Stimulated activated CD8-positive, alpha-beta memory T cell treated with anti-CD3 and anti-CD28 coated beads, Interleukin-4, amount 100 ng/mL, for 48 hours (primary cell): ENCODE measurements at regions not wholly inside any gene's neighbourhood (a gene's known extent, or its start where the extent isn't known, plus 50 kb on each side); places are given as distances from the start of the nearest gene placed in this dataset.
"Not testable (repeated sequence)": the region's sequence is repeated elsewhere in the genome, so short reads cannot be mapped to it uniquely, and the experiment has no call there.

Experiments
- DNase-seq: peaks from one replicate; pipeline ENCODE4 v3.0.0-alpha.2; 2020

DNA sequence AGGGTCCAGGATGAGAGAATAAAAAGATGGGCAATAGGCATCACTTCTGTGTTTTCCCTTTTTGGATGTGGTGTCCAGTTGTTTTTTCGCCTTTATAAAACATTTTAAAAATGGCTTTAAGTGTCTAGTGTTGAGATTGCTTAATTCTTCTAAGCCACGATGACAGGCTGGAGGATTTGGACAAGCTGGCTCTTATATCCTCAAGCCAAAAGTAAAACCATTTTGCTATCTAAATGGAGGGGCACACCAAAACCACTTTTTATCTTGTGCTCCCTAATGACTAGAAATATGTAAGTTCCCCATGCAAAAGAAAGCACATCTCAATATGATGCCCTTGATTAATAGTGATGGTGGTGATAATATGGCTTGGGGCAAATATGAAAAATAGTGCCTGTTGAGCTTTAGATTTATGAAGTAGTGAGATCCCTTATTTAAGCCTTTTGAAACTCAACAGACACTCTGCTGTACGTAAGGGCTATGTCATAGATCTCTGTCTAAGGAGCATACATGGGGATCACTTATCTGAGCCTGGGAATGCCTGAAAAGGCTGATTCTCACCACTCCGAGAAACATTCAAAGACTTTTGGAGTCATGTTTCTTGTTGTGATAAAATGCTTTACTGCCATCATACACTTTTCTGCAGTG is 185.5 kb downstream of the KCNS3 start:
- no peak for DNase-seq

DNA sequence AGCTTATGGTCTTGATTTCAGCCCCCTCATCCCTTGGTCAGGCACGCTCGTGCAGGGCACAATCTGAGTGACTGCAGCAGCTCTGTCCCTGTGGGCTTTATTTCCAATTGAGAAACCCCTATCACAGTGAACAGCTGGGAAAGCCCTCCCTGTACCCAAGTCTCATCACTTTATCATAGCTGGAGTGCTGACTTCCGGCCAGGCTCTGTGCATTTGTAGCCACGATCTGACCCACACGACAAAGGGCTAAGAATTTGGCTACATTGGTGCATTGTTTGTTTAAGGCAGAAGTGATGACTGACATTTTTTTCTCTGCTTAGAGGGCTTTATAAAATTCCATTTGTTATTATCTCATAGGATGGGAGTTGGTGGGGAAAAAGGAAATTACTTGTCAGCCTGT is 184.4 kb downstream of the KCNS3 start:
- DNase-seq: no peak

DNA sequence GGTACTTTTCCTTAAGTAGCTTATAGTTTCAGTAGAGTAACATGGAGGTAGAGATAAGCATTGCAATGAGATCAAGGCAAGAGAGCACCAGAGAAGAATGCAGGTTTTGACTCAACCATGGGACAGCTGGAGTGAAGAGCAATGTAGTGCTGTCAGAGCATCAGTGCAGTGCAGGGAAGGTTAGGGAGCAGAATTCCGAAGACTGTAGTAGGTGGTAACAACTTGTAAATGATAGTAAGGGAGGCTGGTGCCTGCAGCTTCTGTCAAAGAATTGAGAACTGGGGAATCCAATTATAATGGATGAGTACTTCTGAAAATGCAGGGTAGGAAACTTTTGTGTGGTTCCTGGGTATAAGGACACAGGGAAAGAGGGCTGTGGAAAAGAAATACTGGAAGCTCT is 183.2 kb downstream of the KCNS3 start:
- no peak for DNase-seq

- no peak for DNase-seq
Observed at GRCh38 chr2:18057657-18058056, 179.2 kb downstream of the KCNS3 start.

GRCh38 chr2:18055290-18055689 is 176.8 kb downstream of the KCNS3 start:
- DNase-seq: no peak

GRCh38 chr2:18050001-18050400 is 171.5 kb downstream of the KCNS3 start:
- DNase-seq: no peak

DNA sequence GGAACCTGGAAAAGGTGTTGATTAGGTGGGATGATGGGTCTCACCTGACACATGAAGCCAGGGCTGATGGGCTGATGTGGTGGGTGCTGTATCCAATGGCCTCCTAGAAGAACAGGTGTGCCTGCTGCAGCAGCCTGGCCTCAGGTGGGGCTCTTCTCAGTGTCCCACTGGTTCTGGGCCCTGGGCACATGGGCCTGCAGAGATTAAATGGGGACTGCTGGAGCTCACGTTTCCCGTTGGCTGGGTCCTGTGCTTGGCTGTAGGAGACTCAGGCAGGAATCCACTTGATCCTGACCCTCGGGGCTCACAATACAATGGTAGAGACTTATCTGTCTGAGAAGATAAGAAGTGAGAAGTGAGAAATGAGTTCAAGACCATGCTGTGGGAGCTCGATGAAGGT is 170.9 kb downstream of the KCNS3 start:
- DNase-seq: no peak

- DNase-seq: no peak
Observed at GRCh38 chr2:18047896-18048657, 169.6 kb downstream of the KCNS3 start.

DNA sequence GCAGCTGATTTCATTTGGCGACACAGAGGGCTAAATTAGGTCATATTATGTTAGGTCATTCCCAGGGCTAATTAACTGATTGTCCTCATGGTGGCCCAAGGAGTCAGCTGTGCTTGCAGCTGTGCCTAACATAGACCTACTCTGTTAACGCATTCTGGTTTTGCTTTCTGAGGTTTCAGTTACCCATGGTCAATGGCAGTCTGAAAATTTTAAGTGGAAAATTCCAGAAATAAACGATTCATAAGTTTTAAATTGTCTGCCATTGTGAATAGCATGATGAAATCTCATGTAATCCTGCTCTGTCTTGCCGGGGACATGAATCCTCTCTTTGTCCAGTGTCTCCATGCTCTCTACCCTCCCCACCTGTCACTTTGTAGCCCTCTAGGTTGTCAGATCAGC is 168.7 kb downstream of the KCNS3 start:
- no peak for DNase-seq

- no peak for DNase-seq
Observed at GRCh38 chr2:18046558-18047212, 168.2 kb downstream of the KCNS3 start.

DNA sequence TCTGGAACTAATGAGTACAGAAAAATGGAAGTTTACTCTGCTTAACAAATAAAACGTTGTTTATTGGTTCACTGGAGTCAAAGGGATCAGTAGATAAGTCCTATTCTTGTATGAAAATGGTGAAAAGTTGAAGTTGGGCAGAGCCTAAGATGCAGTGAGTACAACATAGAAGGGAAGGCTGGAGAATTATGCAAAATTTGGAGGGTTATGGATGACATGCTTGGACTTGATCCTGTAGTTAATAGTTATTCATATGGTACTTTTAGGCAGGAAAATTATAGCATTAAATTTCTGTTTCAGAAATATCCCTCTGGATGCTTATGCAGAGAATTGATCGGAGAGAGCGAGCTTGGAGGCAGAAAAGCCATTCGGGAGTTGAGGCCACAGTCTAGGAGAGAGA is 167.6 kb downstream of the KCNS3 start:
- DNase-seq: no peak

DNA sequence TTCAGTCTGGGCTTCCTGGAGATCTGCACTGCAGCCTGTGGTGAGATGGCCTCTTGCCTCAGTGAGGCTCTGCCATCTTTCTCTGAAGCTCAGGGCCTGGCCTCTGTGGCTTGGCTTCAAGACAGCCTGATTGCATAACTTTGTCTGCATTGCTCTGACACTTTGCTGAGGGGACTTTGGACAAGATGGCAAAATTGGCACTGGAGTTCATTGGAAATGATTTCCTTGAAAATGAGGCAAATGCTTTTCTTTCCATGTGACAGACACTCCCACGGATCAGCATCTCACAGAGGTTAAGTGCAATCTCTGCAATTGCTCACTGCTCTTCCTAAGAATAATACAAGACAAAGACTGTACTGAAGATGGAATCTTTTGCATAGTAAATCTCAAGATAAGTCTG is 166.8 kb downstream of the KCNS3 start:
- no peak for DNase-seq

GRCh38 chr2:18017381-18017780 is 138.9 kb downstream of the KCNS3 start:
- not testable (repeated sequence) for DNase-seq

DNA sequence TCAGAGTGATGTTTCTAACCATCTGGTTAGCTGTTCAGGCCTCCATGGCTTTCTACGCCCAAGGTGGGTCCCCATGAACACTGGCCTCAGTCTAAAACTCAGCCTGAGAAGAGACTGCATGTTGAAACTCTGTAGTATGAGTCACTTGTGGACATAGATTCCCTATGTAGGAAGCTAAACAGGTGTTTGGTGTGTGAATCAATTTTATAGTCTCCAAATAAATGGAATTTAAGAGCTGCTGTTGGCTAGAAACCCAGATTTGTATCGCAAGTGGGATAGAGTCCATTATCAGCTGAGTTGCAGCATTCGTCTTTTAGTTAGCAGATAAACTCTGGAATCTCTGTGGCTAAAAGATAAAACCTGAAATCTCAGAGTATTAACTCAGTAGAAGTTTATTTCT is 131.4 kb downstream of the KCNS3 start:
- no peak for DNase-seq

DNA sequence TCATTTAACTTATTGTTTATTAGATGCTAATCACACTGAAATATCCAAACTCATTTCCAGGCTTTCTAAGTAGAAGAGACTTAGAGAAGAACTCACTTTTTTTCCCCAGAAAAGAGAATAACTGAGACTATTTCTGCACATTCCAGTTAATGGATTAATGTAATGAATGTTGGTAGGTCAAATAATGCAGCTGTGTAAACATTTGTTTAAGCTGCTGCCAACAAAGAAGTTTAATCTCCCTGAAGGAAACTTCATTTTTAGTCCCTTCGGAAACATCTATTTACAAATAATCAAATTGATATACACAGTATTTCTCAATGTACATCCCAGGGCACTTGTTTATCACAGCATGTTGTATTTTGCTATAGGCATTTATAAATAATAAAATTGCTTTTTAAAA is 126.9 kb downstream of the KCNS3 start:
- no peak for DNase-seq

GRCh38 chr2:18001671-18002070 is 123.2 kb downstream of the KCNS3 start:
- DNase-seq: no peak

DNA sequence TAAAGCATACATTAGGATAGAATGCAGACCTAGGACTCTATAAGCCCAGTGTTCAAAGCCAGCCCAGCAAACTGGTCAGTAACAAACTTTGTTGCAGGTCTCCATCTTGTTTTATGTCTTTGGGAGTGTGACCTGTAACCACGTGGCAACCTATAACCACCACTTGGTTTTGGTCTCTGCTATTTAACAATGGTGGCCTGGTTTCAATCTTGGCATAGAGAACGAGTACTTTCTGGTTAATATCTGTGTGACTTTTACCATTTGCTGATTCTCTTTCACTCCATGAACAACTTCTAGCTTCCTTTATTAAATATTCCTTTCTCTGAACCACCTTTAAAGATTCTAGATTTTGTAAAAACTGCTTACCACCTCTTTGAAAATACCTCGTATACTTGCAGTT is 118.5 kb downstream of the KCNS3 start:
- no peak for DNase-seq

GRCh38 chr2:17995593-17995992 is 117.1 kb downstream of the KCNS3 start:
- DNase-seq: no peak
